SK-N-SH treated with all-trans-retinoic acid at 6 μM for 48 hours (cell line): ENCODE measurements at regions not wholly inside any gene's neighbourhood (a gene's known extent, or its start where the extent isn't known, plus 50 kb on each side); places are given as distances from the start of the nearest gene placed in this dataset.
"Not testable (repeated sequence)": the region's sequence is repeated elsewhere in the genome, so short reads cannot be mapped to it uniquely, and the experiment has no call there.

Source experiments
- ESRRG ChIP-seq: fragments of 250-450 bp; sonication (Bioruptor Pico); IDR thresholded peaks from 2 replicates; pipeline ENCODE4 v1.6.1; 2021; ENCODE audit warnings: mild to moderate bottlenecking
- TCF4 ChIP-seq: fragments of 250-450 bp; sonication (Bioruptor Pico); IDR thresholded peaks from 2 replicates; pipeline ENCODE4 v1.8.0; 2021; ENCODE audit warnings: mild to moderate bottlenecking, moderate library complexity, borderline replicate concordance
- TF ChIP-seq, protein P1 (sequence below): fragments of 250-450 bp; sonication (Bioruptor Pico); IDR thresholded peaks from 2 replicates; pipeline ENCODE4 v1.5.0; 2020; ENCODE audit warnings: mild to moderate bottlenecking, moderate library complexity
- TF ChIP-seq, protein P2 (sequence below): fragments of 250-450 bp; sonication (Bioruptor Pico); IDR thresholded peaks from 2 replicates; pipeline ENCODE4 v1.5.1; 2020; ENCODE audit warnings: low read depth, mild to moderate bottlenecking, moderate library complexity

DNA sequence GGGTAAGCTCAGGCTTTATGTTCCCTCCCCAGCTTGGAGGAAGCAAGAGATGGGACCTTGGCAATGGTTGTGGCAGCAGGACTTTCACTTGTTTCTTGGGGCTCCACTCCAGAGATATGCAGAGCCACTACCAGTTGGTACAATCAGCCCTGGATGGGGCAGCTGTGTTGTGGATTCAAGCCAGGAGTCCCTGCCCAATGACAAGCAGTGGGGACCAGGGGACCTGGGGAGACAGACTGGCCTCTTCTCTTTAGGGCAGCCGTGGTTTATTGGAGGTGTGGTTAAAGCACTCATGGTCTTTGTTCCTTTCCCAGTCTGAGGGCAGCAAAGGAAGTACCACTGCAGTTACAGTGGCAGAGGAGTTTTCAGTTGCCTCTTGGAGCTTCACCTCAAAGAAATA is 856.1 kb downstream of the TTLL7 start:
- TF ChIP-seq, protein P1, sequence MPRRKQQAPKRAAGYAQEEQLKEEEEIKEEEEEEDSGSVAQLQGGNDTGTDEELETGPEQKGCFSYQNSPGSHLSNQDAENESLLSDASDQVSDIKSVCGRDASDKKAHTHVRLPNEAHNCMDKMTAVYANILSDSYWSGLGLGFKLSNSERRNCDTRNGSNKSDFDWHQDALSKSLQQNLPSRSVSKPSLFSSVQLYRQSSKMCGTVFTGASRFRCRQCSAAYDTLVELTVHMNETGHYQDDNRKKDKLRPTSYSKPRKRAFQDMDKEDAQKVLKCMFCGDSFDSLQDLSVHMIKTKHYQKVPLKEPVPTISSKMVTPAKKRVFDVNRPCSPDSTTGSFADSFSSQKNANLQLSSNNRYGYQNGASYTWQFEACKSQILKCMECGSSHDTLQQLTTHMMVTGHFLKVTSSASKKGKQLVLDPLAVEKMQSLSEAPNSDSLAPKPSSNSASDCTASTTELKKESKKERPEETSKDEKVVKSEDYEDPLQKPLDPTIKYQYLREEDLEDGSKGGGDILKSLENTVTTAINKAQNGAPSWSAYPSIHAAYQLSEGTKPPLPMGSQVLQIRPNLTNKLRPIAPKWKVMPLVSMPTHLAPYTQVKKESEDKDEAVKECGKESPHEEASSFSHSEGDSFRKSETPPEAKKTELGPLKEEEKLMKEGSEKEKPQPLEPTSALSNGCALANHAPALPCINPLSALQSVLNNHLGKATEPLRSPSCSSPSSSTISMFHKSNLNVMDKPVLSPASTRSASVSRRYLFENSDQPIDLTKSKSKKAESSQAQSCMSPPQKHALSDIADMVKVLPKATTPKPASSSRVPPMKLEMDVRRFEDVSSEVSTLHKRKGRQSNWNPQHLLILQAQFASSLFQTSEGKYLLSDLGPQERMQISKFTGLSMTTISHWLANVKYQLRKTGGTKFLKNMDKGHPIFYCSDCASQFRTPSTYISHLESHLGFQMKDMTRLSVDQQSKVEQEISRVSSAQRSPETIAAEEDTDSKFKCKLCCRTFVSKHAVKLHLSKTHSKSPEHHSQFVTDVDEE (CRISPR knock-in tag): not testable (repeated sequence)
- TF ChIP-seq TCF4, ESRRG (CRISPR knock-in tag): not testable (repeated sequence)
- TF ChIP-seq, protein P2, sequence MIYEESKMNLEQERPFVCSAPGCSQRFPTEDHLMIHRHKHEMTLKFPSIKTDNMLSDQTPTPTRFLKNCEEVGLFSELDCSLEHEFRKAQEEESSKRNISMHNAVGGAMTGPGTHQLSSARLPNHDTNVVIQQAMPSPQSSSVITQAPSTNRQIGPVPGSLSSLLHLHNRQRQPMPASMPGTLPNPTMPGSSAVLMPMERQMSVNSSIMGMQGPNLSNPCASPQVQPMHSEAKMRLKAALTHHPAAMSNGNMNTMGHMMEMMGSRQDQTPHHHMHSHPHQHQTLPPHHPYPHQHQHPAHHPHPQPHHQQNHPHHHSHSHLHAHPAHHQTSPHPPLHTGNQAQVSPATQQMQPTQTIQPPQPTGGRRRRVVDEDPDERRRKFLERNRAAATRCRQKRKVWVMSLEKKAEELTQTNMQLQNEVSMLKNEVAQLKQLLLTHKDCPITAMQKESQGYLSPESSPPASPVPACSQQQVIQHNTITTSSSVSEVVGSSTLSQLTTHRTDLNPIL (CRISPR knock-in tag): not testable (repeated sequence)
